Bronchial epithelial cell (primary cell): ENCODE measurements at regions not wholly inside any gene's neighbourhood (a gene's known extent, or its start where the extent isn't known, plus 50 kb on each side); places are given as distances from the start of the nearest gene placed in this dataset.

ENCODE experiments used
- DNase-seq: peaks from one replicate; pipeline ENCODE4 v3.0.0-alpha.2; 2010; ENCODE audit warnings: low read depth
- FAIRE-seq: peaks from 2 replicates; lab custom pipeline; 2011; peaks lifted over from hg19 to GRCh38; lab: Jason Lieb, UNC
- H3K27me3 ChIP-seq: 2 replicates; pipeline ENCODE4 v1.5.1; 2011; ENCODE audit warnings: low read length; ENCODE audit not compliant: control insufficient read depth, insufficient read depth
- H3K36me3 ChIP-seq: 2 replicates; pipeline ENCODE4 v1.5.1; 2011; ENCODE audit warnings: low read length; ENCODE audit not compliant: control insufficient read depth, insufficient read depth
- H3K4me3 ChIP-seq: 2 replicates; pipeline ENCODE4 v1.5.1; 2011; ENCODE audit warnings: mild to moderate bottlenecking, low read depth, low read length, control low read depth
- TF ChIP-seq, protein P1 (sequence below): IDR thresholded peaks from 2 replicates; pipeline ENCODE4 v1.5.1; 2011; ENCODE audit warnings: mild to moderate bottlenecking, moderate library complexity, low read length, control low read depth, inconsistent platforms; ENCODE audit not compliant: insufficient read depth, severe bottlenecking

DNA sequence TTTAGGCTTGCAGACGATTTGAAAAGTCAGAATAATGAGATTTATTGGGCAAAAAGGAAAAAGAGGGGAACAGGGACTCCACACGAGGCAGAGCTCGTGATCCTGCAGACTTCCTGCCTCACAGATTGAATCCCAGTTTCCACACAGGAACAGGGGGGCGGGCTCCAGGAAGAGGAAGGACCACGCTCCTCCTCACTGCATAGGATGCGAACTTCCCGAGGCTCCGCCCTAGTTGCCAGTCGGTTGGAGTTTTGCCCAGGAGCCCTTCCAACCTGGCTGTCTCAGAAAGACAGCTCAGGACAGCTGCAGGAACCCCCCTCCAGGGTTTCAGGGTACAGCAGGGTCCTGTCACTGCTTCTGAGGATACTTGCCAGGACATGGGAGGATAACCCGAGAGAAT is 488.3 kb upstream of the ADARB2 start:
- H3K27me3 ChIP-seq: no peaks in the 10 kb centered on the region
- FAIRE-seq (no peak), DNase-seq (no peak)
- no peaks in the 10 kb centered on the region for H3K36me3 ChIP-seq
- no peak overlapping the region for H3K4me3 ChIP-seq
- TF ChIP-seq, protein P1, sequence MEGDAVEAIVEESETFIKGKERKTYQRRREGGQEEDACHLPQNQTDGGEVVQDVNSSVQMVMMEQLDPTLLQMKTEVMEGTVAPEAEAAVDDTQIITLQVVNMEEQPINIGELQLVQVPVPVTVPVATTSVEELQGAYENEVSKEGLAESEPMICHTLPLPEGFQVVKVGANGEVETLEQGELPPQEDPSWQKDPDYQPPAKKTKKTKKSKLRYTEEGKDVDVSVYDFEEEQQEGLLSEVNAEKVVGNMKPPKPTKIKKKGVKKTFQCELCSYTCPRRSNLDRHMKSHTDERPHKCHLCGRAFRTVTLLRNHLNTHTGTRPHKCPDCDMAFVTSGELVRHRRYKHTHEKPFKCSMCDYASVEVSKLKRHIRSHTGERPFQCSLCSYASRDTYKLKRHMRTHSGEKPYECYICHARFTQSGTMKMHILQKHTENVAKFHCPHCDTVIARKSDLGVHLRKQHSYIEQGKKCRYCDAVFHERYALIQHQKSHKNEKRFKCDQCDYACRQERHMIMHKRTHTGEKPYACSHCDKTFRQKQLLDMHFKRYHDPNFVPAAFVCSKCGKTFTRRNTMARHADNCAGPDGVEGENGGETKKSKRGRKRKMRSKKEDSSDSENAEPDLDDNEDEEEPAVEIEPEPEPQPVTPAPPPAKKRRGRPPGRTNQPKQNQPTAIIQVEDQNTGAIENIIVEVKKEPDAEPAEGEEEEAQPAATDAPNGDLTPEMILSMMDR: no peak

DNA sequence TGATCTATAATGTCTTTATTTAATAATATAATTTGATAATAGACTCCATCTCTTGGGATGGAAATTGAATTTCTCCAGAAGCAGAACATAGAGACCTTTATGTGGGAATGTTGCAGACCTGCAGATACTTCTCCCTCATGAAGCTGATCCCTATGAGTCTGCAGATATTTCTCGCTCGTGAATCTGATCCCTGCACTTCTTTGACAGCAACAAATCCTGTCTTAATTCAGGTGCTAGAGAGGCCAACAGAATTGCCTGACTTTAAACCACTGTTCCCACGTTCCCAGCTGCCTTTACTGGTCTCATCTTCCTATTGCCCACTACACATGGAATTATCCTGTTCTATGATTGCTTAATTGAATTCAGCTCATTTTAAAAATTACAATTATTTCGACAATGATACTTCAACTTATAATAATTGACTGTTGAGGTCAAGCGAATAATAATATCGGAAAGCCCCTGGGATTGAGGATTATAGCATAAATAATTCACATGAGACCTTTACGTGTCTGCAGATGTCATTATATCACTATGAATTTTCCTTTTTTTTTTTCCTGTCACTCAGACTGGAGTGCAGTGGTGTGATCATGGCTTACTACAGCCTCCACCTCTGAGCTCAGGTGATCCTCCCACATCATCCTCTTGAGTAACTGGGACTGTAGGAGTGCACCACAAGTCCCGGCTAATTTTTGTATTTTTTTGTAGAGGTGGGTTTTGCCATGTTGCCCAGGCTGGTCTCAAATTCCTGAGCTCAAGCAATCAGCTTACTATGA is 486.4 kb upstream of the ADARB2 start:
- TF ChIP-seq, protein P1: no peak
- Histone ChIP-seq H3K36me3 (no peaks in the 10 kb centered on the region), H3K27me3 (no peaks in the 10 kb centered on the region), H3K4me3 (no peak overlapping the region)
- DNase-seq: no peak
- no peak for FAIRE-seq

DNA sequence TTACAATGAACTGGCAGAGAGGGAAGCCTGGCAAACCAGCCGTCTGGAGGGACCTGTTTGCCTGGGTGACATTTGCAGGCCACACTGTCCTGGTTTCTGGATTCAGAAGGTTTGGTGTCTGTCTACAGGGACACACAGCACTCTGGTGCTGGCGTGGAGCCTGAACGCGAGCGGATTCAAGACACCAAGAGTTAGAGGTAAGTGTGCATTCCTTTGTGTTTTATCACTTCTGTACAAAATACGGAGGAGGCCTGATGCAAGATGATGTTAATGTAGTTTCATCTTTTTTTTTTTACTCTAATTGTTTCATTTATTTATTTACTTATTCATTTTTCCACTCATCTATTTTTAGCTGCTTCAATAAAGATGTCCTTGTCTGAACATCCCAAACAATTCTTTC is 485.3 kb upstream of the ADARB2 start:
- DNase-seq: peak; percentile 59
- TF ChIP-seq, protein P1: no peak
- Histone ChIP-seq H3K4me3 (no peak overlapping the region), H3K27me3 (no peaks in the 10 kb centered on the region), H3K36me3 (no peaks in the 10 kb centered on the region)
- FAIRE-seq: no peak

- Histone ChIP-seq H3K36me3 (no peaks in the 10 kb centered on the region), H3K4me3 (no peak overlapping the region), H3K27me3 (no peaks in the 10 kb centered on the region)
- FAIRE-seq (no peak), DNase-seq (peak; percentile 17)
- TF ChIP-seq, protein P1: no peak
Measured at GRCh38 chr10:2214805-2215204, 477.5 kb upstream of the ADARB2 start.

- Histone ChIP-seq H3K36me3 (no peaks in the 10 kb centered on the region), H3K4me3 (no peak overlapping the region), H3K27me3 (no peaks in the 10 kb centered on the region)
- DNase-seq (peak; percentile 97), FAIRE-seq (peak; percentile 68)
- TF ChIP-seq, protein P1: no peak
Measured at GRCh38 chr10:2214092-2214491, 476.8 kb upstream of the ADARB2 start.
